ENCODE measurements at regions not wholly inside any gene's neighbourhood (a gene's known extent, or its start where the extent isn't known, plus 50 kb on each side); places are given as distances from the start of the nearest gene placed in this dataset.
"Not testable (repeated sequence)": the region's sequence is repeated elsewhere in the genome, so short reads cannot be mapped to it uniquely, and the experiment has no call there.

GRCh38 chr13:33415822-33416221 is 130.3 kb upstream of the STARD13 start:
- DNase-seq (ENCODE audit: low spot score), result no peak

DNA sequence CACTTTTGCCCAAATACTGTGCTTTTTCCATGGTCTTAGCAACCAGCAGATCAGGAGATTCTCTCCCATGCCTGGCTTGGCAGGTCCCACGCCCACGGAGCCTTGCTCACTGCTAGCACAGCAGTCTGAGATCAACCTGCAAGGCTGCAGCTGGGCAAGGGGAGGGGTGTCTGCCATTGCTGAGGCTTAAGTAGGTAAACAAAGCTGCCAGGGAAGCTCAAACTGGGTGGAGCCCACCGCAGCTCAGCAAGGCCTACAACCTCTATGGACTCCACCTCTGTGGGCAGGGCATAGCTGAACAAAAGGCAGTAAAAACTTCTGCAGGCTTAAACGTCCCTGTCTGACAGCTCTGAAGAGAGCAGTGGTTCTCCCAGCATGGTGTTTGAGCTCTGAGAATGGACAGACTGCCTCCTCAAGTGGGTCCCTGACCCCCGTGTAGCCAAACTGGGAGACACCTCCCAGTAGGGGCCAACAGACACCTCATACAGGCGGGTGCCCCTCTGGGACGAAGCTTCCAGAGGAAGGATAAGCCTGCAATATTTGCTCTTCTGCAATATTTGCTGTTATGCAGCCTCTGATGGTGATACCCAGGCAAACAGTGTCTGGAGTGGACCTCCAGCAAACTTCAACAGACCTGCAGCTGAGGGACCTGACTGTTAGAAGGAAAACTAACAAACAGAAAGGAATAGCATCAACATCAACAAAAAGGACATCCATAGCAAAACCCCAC is 132.8 kb upstream of the STARD13 start:
- not testable (repeated sequence) for DNase-seq (ENCODE audit: low spot score)

GRCh38 chr13:33420117-33420516 is 134.6 kb upstream of the STARD13 start:
- not testable (repeated sequence) for DNase-seq (ENCODE audit: low spot score)

DNA sequence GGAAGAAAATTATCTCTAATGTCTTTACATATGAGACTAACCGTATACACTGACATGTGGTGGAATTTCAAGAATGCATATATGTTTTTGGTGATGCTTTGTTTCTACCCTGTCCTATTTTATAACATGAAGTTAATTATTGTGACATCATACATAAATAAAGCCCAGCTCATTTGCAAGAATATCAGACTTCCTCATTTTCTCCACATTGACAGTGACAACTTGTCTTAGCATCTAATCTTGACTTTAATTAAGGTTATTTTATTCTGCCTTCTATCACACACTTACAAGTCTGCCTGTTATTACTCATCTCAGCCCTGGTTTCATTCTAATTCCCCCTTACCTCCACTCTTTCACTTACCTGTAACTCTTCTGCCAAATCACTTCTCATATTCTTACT is 140.6 kb upstream of the STARD13 start:
- no peak for DNase-seq (ENCODE audit: low spot score)

GRCh38 chr13:33433316-33433715 is 147.8 kb upstream of the STARD13 start:
- DNase-seq (ENCODE audit: low spot score), result no peak

GRCh38 chr13:33434676-33435075 is 149.1 kb upstream of the STARD13 start:
- no peak for DNase-seq (ENCODE audit: low spot score)

DNA sequence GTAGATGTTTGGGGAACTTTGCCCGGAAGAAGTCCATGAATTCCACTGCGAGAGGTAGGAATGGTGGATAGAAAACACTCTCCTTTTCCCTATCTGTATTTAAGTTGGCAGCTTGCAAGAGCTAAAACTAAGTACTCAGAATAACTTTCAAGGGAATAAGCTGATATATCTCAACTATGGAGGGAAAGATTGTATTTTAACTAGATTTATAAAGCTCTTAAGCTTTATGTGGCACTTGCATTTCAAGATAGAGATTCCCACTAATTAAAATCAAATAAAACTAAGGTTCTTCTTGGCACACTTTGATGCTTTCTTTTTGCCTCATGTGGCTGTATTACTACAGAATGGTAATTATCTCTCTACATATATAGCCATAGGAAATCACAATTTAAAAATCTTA is 149.7 kb upstream of the STARD13 start:
- no peak for DNase-seq (ENCODE audit: low spot score)

DNA sequence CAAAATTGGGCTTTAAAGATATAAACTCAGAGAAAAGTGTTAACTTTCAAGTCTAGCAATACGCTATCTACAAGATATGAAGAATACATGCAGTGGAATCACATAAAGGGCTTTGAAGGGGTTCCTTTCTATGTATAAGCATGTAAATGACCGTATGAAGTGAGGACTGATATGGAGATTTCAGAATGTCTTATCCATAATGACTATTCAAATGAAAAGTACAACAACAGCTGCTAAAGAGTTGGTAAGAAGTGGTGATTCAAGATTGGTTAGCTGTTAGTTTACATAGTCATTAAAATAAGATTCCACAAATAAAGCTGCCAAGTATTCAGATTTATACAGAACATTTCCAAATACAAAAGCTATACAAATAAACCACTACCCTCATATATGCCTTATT is 153.4 kb upstream of the STARD13 start:
- DNase-seq (ENCODE audit: low spot score), result no peak

DNA sequence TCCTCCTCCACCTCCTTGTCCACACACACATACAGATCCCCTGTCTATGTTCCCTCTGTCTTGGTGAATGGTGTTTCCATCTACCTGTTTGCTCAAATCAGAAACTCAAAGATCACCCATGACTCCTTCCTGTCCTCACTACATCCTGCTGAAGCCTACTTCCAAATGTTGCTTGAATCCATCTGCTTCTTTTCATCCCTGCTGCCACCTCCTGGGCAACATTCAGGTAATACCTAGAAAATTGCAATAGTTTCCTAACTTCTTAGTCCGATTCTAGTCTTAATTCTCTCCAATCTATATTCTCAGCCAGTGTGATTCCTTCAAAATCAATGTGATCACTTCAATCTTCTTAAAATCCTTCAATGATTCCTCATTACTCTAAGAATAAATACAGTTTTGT is 155.5 kb upstream of the STARD13 start:
- no peak for DNase-seq (ENCODE audit: low spot score)

- no peak for DNase-seq (ENCODE audit: low spot score)
These were observed 159.5 kb upstream of the STARD13 start for GRCh38 chr13:33445024-33445423.

DNA sequence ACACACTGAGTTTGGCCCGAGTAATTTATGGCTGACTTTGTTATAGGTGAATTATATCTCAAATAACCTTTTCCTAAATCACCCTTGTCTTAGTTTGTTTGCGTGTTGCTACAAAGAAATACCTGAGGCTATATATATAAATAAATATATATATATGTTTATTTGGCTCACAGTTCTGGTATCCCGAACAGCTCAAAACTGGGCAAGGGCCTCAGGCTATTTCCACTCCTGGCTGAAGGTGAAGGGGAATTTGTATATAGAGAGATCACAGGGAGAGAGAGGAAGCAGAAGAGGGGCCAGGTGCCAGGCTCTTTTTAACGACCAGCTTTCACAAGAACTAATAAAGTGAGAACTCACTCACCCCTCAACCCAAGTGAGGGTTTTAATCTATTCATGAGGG is 159.9 kb upstream of the STARD13 start:
- no peak for DNase-seq (ENCODE audit: low spot score)

DNA sequence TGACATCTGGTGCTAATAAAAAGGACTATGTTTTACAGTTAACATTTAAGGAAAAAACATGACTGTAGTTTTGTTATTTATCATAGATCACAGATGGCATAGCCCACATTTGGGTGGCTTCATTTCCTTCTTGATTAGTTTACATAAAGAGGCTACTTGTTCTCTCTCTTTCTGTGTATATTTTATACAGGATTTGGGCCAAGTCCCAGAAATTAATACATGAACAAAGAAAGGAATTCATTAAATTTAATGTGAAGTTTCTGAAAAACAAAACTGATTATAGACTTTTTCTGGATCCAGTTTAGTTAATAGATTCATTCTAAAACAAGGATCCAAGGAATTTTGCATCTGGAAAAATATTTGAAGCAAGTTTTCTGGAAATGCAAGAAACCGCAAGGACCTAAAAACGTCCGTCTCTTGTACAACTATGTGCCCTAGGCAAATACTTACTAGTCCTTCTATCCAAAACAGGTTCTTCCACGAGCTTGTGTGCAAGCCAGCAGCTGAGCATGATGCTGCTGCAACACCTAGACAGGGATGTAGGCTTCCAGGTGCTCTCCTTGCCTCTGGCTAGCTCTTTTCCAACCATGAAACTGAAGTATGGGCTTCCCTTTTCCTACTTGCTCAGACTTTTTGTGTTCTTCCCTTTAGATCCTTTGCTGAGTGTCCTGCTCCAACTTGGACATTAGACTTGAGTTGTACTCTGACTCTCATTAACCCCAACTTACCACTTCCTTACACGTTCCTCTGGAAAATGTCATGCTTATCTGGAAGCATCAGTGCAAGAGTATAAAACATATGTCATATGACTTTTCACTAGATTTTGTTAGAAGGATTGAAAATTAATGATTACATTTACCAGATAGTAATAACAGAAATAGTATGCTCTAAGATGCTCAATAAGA is 161.5 kb upstream of the STARD13 start:
- no peak for DNase-seq (ENCODE audit: low spot score)

DNA sequence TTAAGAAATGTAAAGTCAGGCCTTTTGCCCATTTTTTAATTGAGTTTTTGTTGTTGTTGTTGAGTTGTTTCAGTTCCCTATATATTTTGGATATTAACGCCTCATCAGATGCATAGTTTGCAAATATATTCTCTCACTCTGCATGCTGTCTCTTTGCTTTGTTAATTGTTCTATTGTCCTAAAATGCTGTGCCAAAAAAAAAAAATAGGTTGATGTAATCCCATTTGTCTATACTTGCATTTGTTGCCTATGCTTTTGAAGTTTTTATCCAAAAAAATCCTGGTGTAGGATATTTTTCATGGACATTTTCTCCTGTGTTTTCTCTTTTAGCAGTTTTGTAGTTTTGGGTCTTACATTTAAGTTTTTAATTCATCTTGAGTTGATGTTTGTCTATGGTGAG is 163.3 kb upstream of the STARD13 start:
- no peak for DNase-seq (ENCODE audit: low spot score)

- no peak for DNase-seq (ENCODE audit: low spot score)
These were observed 165.6 kb upstream of the STARD13 start for GRCh38 chr13:33450956-33451709.

- no peak for DNase-seq (ENCODE audit: low spot score)
These were observed 167.4 kb upstream of the STARD13 start for GRCh38 chr13:33452873-33453517.

DNA sequence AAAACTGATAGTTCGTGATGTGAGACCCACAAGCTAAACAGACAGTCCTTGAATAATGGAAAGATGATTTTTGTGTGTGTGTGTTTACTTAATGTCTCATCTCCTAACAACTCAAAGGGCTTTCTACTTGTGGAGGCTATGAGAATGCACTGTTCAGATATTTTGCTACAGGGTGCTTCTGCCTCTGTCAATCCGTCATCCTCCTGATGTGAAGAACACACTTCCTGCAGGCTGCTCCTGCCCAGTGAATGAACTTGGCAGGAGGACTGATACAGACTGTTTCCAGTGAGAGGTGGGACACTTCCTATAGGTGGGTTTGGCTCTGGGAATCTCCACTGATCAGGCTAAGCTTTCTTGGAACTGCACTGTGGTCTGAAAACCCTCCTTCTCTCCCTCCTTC is 168.4 kb upstream of the STARD13 start:
- no peak for DNase-seq (ENCODE audit: low spot score)

- no peak for DNase-seq (ENCODE audit: low spot score)
These were observed 169.5 kb upstream of the STARD13 start for GRCh38 chr13:33454844-33455705.

DNA sequence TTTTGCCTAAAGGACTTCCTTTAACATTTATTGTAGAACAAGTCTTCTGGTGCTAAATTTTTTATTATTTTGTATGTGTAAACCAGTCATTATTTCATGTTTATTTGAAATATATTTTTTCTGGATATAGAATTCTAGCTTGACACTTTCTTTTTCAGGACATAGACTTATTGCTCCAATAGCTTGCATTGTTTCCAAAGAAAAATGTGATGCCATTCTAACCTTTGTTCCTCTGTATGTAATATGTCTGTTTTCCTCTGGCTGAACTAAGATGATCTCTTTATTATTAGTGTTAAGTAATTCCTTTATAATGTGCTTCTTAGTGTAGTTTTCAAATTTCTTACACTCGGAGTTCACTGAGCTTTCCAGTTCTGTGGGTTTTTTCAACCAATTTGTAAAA is 174.1 kb upstream of the STARD13 start:
- DNase-seq (ENCODE audit: low spot score), result no peak

- DNase-seq (ENCODE audit: low spot score), result no peak
These were observed 176.6 kb upstream of the STARD13 start for GRCh38 chr13:33462109-33462508.

GRCh38 chr13:33464345-33464744 is 178.8 kb upstream of the STARD13 start:
- no peak for DNase-seq (ENCODE audit: low spot score)

- peak; percentile 4 for DNase-seq (ENCODE audit: low spot score)
These were observed 180.7 kb upstream of the STARD13 start for GRCh38 chr13:33466262-33466661.

All from NAMALWA (cell line).